Panc1 (cell line): ENCODE measurements at regions not wholly inside any gene's neighbourhood (a gene's known extent, or its start where the extent isn't known, plus 50 kb on each side); places are given as distances from the start of the nearest gene placed in this dataset.

Source experiments
- CTCF ChIP-seq: fragments of 450-650 bp; IDR thresholded peaks from 2 replicates; pipeline ENCODE4 v1.5.1; 2017; ENCODE audit warnings: mild to moderate bottlenecking
- POLR2AphosphoS5 ChIP-seq: IDR thresholded peaks from 2 replicates; pipeline ENCODE4 v1.6.1; 2012; ENCODE audit warnings: mild to moderate bottlenecking, low read depth, low read length, moderate library complexity
- TCF7L2 ChIP-seq: IDR thresholded peaks from 2 replicates; pipeline ENCODE4 v1.6.1; 2011; ENCODE audit warnings: mild to moderate bottlenecking, low read depth, low read length, inconsistent platforms

- TF ChIP-seq POLR2AphosphoS5 = no peak
- TF ChIP-seq CTCF = no peak
- TF ChIP-seq TCF7L2 = no peak
Observed at GRCh38 chr15:62510791-62511190, 345.7 kb upstream of the C2CD4B start.
